OCI-LY3 (cell line): ENCODE measurements at regions not wholly inside any gene's neighbourhood (a gene's known extent, or its start where the extent isn't known, plus 50 kb on each side); places are given as distances from the start of the nearest gene placed in this dataset.

Experiments
- EZH2phosphoT487 ChIP-seq: fragments of 200-600 bp; shearing (Covaris generic); IDR thresholded peaks from 2 replicates; pipeline ENCODE4 v1.6.1; 2018; ENCODE audit warnings: antibody characterized with exemption, mixed run types, low read depth
- TF ChIP-seq, protein P1 (sequence below): fragments of 200-600, 300-600 bp; sonication (generic); IDR thresholded peaks from 2 replicates; pipeline ENCODE4 v1.5.1; 2014; ENCODE audit warnings: antibody characterized with exemption, low read length, low read depth

DNA sequence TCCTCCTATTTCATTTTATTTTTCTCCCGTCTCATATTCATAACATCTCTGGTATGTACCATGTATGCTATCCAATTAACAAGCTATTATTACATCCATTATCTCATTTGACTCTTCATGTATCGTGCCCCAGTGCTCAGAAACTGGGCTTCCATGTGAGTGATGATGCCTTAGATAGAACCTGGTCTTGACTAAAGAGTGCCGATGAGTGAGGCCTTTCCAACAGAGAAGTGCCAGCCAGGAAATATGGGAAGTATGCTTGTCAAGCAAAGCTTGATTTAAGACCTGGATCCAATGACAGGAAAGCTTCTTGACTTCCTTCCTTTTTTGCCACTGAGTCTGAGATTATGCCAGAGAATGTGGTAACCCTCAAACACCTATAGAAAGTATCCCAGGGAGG is 371.7 kb upstream of the FGF13 start:
- TF ChIP-seq, protein P1, sequence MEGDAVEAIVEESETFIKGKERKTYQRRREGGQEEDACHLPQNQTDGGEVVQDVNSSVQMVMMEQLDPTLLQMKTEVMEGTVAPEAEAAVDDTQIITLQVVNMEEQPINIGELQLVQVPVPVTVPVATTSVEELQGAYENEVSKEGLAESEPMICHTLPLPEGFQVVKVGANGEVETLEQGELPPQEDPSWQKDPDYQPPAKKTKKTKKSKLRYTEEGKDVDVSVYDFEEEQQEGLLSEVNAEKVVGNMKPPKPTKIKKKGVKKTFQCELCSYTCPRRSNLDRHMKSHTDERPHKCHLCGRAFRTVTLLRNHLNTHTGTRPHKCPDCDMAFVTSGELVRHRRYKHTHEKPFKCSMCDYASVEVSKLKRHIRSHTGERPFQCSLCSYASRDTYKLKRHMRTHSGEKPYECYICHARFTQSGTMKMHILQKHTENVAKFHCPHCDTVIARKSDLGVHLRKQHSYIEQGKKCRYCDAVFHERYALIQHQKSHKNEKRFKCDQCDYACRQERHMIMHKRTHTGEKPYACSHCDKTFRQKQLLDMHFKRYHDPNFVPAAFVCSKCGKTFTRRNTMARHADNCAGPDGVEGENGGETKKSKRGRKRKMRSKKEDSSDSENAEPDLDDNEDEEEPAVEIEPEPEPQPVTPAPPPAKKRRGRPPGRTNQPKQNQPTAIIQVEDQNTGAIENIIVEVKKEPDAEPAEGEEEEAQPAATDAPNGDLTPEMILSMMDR = no peak
- TF ChIP-seq EZH2phosphoT487 = no peak
